Thyroid gland (tissue), 4 donors: ENCODE measurements at regions not wholly inside any gene's neighbourhood (a gene's known extent, or its start where the extent isn't known, plus 50 kb on each side); places are given as distances from the start of the nearest gene placed in this dataset.

ENCODE experiments used
- POLR2A ChIP-seq, 2 donors: fragments of 450-650 bp; IDR thresholded peaks; one replicate each; pipeline ENCODE4 v1.6.1; 2017; ENCODE audit warnings: antibody characterized with exemption in 2 of 2, mild to moderate bottlenecking in 2 of 2, moderate library complexity in 1 of 2
- TF ChIP-seq, protein P1 (sequence below), 6 experiments: fragments of 200-600 bp in 3 of 6; fragments of 450-650 bp in 3 of 6; sonication (generic) in 3 of 6; IDR thresholded peaks; one replicate each; pipeline ENCODE4 v1.5.1; 2016 to 2019; ENCODE audit warnings: antibody characterized with exemption in 6 of 6, mild to moderate bottlenecking in 2 of 6, inconsistent platforms in 1 of 6, moderate library complexity in 1 of 6

DNA sequence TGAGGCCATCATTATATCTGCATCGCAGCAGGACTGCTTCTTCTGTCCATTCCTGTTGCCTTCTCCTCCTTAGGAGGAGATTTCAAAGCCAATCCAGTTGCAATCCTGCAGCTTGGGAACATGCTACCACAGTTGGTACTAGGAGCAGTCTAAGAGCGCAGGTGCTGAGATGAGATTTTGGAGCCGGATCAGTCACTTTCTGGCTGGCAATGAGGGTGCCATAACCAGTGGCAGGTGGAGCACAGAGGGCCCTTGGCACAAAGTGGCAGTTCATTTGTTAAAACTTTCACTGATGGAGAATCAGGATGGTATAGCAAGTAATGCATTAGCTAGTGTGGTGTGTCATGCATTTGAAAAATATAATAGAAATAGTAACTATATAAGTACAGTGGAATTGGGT is 173.7 kb upstream of the ATP5MC3 start:
- TF ChIP-seq, protein P1, sequence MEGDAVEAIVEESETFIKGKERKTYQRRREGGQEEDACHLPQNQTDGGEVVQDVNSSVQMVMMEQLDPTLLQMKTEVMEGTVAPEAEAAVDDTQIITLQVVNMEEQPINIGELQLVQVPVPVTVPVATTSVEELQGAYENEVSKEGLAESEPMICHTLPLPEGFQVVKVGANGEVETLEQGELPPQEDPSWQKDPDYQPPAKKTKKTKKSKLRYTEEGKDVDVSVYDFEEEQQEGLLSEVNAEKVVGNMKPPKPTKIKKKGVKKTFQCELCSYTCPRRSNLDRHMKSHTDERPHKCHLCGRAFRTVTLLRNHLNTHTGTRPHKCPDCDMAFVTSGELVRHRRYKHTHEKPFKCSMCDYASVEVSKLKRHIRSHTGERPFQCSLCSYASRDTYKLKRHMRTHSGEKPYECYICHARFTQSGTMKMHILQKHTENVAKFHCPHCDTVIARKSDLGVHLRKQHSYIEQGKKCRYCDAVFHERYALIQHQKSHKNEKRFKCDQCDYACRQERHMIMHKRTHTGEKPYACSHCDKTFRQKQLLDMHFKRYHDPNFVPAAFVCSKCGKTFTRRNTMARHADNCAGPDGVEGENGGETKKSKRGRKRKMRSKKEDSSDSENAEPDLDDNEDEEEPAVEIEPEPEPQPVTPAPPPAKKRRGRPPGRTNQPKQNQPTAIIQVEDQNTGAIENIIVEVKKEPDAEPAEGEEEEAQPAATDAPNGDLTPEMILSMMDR (IDR thresholded peaks at IDR 0.05) = no peak
- TF ChIP-seq POLR2A (IDR thresholded peaks at IDR 0.05) = no peak
